GM21576 (cell line): ENCODE measurements at regions not wholly inside any gene's neighbourhood (a gene's known extent, or its start where the extent isn't known, plus 50 kb on each side); places are given as distances from the start of the nearest gene placed in this dataset.
"Not testable (repeated sequence)": the region's sequence is repeated elsewhere in the genome, so short reads cannot be mapped to it uniquely, and the experiment has no call there.

Experiments used
- ATAC-seq: cut with Tn5 transposase; IDR thresholded peaks from one replicate; pipeline ENCODE4 v1.9.1; 2021; ENCODE audit warnings: mild to moderate bottlenecking, moderate library complexity; ENCODE audit not compliant: unreplicated experiment

- ATAC-seq: no peak
Measured at GRCh38 chrX:112947981-112948615, 107.5 kb upstream of the AMOT start.

GRCh38 chrX:112946227-112946626, 105.6 kb upstream of the AMOT start:
- no peak for ATAC-seq

- ATAC-seq: no peak
Measured at GRCh38 chrX:112945826-112946225, 105.2 kb upstream of the AMOT start.

GRCh38 chrX:112941209-112941837, 100.7 kb upstream of the AMOT start:
- no peak for ATAC-seq

GRCh38 chrX:112935029-112935428, 94.4 kb upstream of the AMOT start:
- ATAC-seq: no peak

GRCh38 chrX:112931900-112932299, 91.3 kb upstream of the AMOT start:
- no peak for ATAC-seq

- no peak for ATAC-seq
Measured at GRCh38 chrX:112931478-112931877, 90.8 kb upstream of the AMOT start.

- ATAC-seq: not testable (repeated sequence)
Measured at GRCh38 chrX:112923381-112923780, 82.8 kb upstream of the AMOT start.

GRCh38 chrX:112913807-112914206, 73.2 kb upstream of the AMOT start:
- no peak for ATAC-seq

- ATAC-seq: no peak
Measured at GRCh38 chrX:112910418-112910817, 69.8 kb upstream of the AMOT start.

- ATAC-seq: no peak
Measured at GRCh38 chrX:112901869-112902725, 61.5 kb upstream of the AMOT start.

GRCh38 chrX:112896051-112896450, 55.4 kb upstream of the AMOT start:
- ATAC-seq: no peak
